Breast epithelium (tissue), 3 donors: ENCODE measurements at regions not wholly inside any gene's neighbourhood (a gene's known extent, or its start where the extent isn't known, plus 50 kb on each side); places are given as distances from the start of the nearest gene placed in this dataset.

Experiments used
- CTCF ChIP-seq, 3 donors: fragments of 450-650 bp; IDR thresholded peaks; one replicate each; pipeline ENCODE4 v1.5.1; 2016 to 2017; ENCODE audit warnings: antibody characterized with exemption in 3 of 3, mild to moderate bottlenecking in 3 of 3, moderate library complexity in 3 of 3
- POLR2A ChIP-seq: fragments of 450-650 bp; IDR thresholded peaks from one replicate; pipeline ENCODE4 v1.6.1; 2016; ENCODE audit warnings: antibody characterized with exemption, mild to moderate bottlenecking, moderate library complexity

- TF ChIP-seq CTCF (IDR thresholded peaks at IDR 0.05) = no peak
- no peak for TF ChIP-seq POLR2A
Measured at GRCh38 chrX:33277046-33277445, 65.7 kb upstream of the DMD start.
